Activated naive CD8-positive, alpha-beta T cell treated with anti-CD3 and anti-CD28 coated beads for 36 hours (primary cell): ENCODE measurements at regions not wholly inside any gene's neighbourhood (a gene's known extent, or its start where the extent isn't known, plus 50 kb on each side); places are given as distances from the start of the nearest gene placed in this dataset.

ENCODE experiments used
- DNase-seq: peaks from one replicate; pipeline ENCODE4 v3.0.0; 2021
- H3K27ac Mint-ChIP-seq: one replicate; pipeline ENCODE4 v1.8.0; 2022; ENCODE audit warnings: mild to moderate bottlenecking, moderate library complexity, mixed read lengths
- H3K27me3 Mint-ChIP-seq: one replicate; pipeline ENCODE4 v1.8.0; 2022; ENCODE audit warnings: mild to moderate bottlenecking, mixed read lengths
- H3K36me3 Mint-ChIP-seq: one replicate; pipeline ENCODE4 v1.8.0; 2021; ENCODE audit warnings: mild to moderate bottlenecking, mixed read lengths
- H3K4me1 Mint-ChIP-seq: one replicate; pipeline ENCODE4 v1.8.0; 2021; ENCODE audit warnings: mixed read lengths
- H3K4me3 Mint-ChIP-seq: one replicate; pipeline ENCODE4 v1.8.0; 2022; ENCODE audit warnings: mild to moderate bottlenecking, moderate library complexity, mixed read lengths
- H3K9me3 Mint-ChIP-seq: one replicate; pipeline ENCODE4 v1.8.0; 2022; ENCODE audit warnings: mixed read lengths

- no peaks in the 10 kb centered on the region for H3K27me3 Mint-ChIP-seq
Measured at GRCh38 chr3:157767607-157768006, 264.4 kb upstream of the VEPH1 start.

GRCh38 chr3:157763644-157764043, 260.4 kb upstream of the VEPH1 start:
- H3K27me3 Mint-ChIP-seq: no peaks in the 10 kb centered on the region
- no peak overlapping the region for H3K27ac Mint-ChIP-seq
- H3K9me3 Mint-ChIP-seq: peaks cover 2% of the 10 kb centered on the region
- H3K4me3 Mint-ChIP-seq: no peak overlapping the region
- no peaks in the 10 kb centered on the region for H3K4me1 Mint-ChIP-seq
- no peak for DNase-seq
- no peaks in the 10 kb centered on the region for H3K36me3 Mint-ChIP-seq

More at GRCh38 chr3:157767607-157768006, 264.4 kb upstream of the VEPH1 start:
- no peaks in the 10 kb centered on the region for H3K36me3 Mint-ChIP-seq
- H3K4me3 Mint-ChIP-seq: no peak overlapping the region
- H3K27ac Mint-ChIP-seq: no peak overlapping the region
- DNase-seq: no peak
- H3K4me1 Mint-ChIP-seq: no peaks in the 10 kb centered on the region
- H3K9me3 Mint-ChIP-seq: peaks cover 2% of the 10 kb centered on the region

GRCh38 chr3:157759311-157759710, 256.1 kb upstream of the VEPH1 start:
- Mint-ChIP-seq H3K27ac (no peak overlapping the region), H3K27me3 (no peaks in the 10 kb centered on the region), H3K4me1 (no peaks in the 10 kb centered on the region)

GRCh38 chr3:157755233-157755632, 252.0 kb upstream of the VEPH1 start:
- no peaks in the 10 kb centered on the region for H3K27me3 Mint-ChIP-seq
- DNase-seq: no peak

More at GRCh38 chr3:157759311-157759710, 256.1 kb upstream of the VEPH1 start:
- no peaks in the 10 kb centered on the region for H3K9me3 Mint-ChIP-seq
- H3K4me3 Mint-ChIP-seq: no peak overlapping the region
- DNase-seq: no peak
- H3K36me3 Mint-ChIP-seq: no peaks in the 10 kb centered on the region

GRCh38 chr3:157754451-157754850, 251.2 kb upstream of the VEPH1 start:
- Mint-ChIP-seq H3K27ac (no peak overlapping the region), H3K9me3 (peaks cover 2% of the 10 kb centered on the region), H3K4me3 (no peak overlapping the region), H3K36me3 (no peaks in the 10 kb centered on the region), H3K4me1 (no peaks in the 10 kb centered on the region), H3K27me3 (no peaks in the 10 kb centered on the region)
- no peak for DNase-seq

More at GRCh38 chr3:157755233-157755632, 252.0 kb upstream of the VEPH1 start:
- Mint-ChIP-seq H3K4me3 (no peak overlapping the region), H3K4me1 (no peaks in the 10 kb centered on the region), H3K9me3 (no peaks in the 10 kb centered on the region), H3K36me3 (no peaks in the 10 kb centered on the region), H3K27ac (no peak overlapping the region)

GRCh38 chr3:157753787-157754136, 250.5 kb upstream of the VEPH1 start:
- no peaks in the 10 kb centered on the region for H3K27me3 Mint-ChIP-seq
- no peak overlapping the region for H3K4me3 Mint-ChIP-seq
- peaks cover 2% of the 10 kb centered on the region for H3K9me3 Mint-ChIP-seq
- H3K4me1 Mint-ChIP-seq: no peaks in the 10 kb centered on the region
- H3K36me3 Mint-ChIP-seq: no peaks in the 10 kb centered on the region
- no peak for DNase-seq
- H3K27ac Mint-ChIP-seq: no peak overlapping the region

- H3K4me3 Mint-ChIP-seq: no peak overlapping the region
- H3K27me3 Mint-ChIP-seq: no peaks in the 10 kb centered on the region
- no peak for DNase-seq
- no peak overlapping the region for H3K27ac Mint-ChIP-seq
- H3K9me3 Mint-ChIP-seq: peaks cover 2% of the 10 kb centered on the region
- H3K36me3 Mint-ChIP-seq: no peaks in the 10 kb centered on the region
- H3K4me1 Mint-ChIP-seq: no peaks in the 10 kb centered on the region
Measured at GRCh38 chr3:157752956-157753786, 250.0 kb upstream of the VEPH1 start.

- Mint-ChIP-seq H3K4me1 (no peaks in the 10 kb centered on the region), H3K27ac (no peak overlapping the region), H3K27me3 (no peaks in the 10 kb centered on the region), H3K4me3 (no peak overlapping the region), H3K9me3 (peaks cover 2% of the 10 kb centered on the region), H3K36me3 (no peaks in the 10 kb centered on the region)
- no peak for DNase-seq
Measured at GRCh38 chr3:157752554-157752953, 249.3 kb upstream of the VEPH1 start.

GRCh38 chr3:157751386-157751785, 248.2 kb upstream of the VEPH1 start:
- H3K36me3 Mint-ChIP-seq: no peaks in the 10 kb centered on the region
- no peak overlapping the region for H3K27ac Mint-ChIP-seq
- H3K4me3 Mint-ChIP-seq: no peak overlapping the region
- no peak for DNase-seq
- H3K4me1 Mint-ChIP-seq: no peaks in the 10 kb centered on the region
- no peaks in the 10 kb centered on the region for H3K27me3 Mint-ChIP-seq
- peaks cover 2% of the 10 kb centered on the region for H3K9me3 Mint-ChIP-seq

- H3K27me3 Mint-ChIP-seq: no peaks in the 10 kb centered on the region
- peaks cover 7% of the 10 kb centered on the region for H3K9me3 Mint-ChIP-seq
- no peaks in the 10 kb centered on the region for H3K4me1 Mint-ChIP-seq
- no peak overlapping the region for H3K27ac Mint-ChIP-seq
- no peak for DNase-seq
- no peaks in the 10 kb centered on the region for H3K36me3 Mint-ChIP-seq
- H3K4me3 Mint-ChIP-seq: no peak overlapping the region
Measured at GRCh38 chr3:157746391-157746790, 243.2 kb upstream of the VEPH1 start.

GRCh38 chr3:157741607-157742006, 238.4 kb upstream of the VEPH1 start:
- Mint-ChIP-seq H3K9me3 (peaks cover 5% of the 10 kb centered on the region), H3K27me3 (no peaks in the 10 kb centered on the region), H3K4me1 (no peaks in the 10 kb centered on the region), H3K4me3 (no peak overlapping the region), H3K27ac (no peak overlapping the region), H3K36me3 (no peaks in the 10 kb centered on the region)
- no peak for DNase-seq

- DNase-seq: no peak
- H3K4me1 Mint-ChIP-seq: no peaks in the 10 kb centered on the region
- no peaks in the 10 kb centered on the region for H3K36me3 Mint-ChIP-seq
- H3K9me3 Mint-ChIP-seq: peaks cover 12% of the 10 kb centered on the region
- H3K27me3 Mint-ChIP-seq: no peaks in the 10 kb centered on the region
- H3K4me3 Mint-ChIP-seq: no peak overlapping the region
- H3K27ac Mint-ChIP-seq: no peak overlapping the region
Measured at GRCh38 chr3:157738441-157738840, 235.2 kb upstream of the VEPH1 start.

GRCh38 chr3:157718800-157719199, 215.6 kb upstream of the VEPH1 start:
- H3K4me1 Mint-ChIP-seq: no peaks in the 10 kb centered on the region
- no peaks in the 10 kb centered on the region for H3K36me3 Mint-ChIP-seq
- H3K9me3 Mint-ChIP-seq: peaks cover 4% of the 10 kb centered on the region
- H3K27ac Mint-ChIP-seq: no peak overlapping the region
- peaks cover 3% of the 10 kb centered on the region for H3K27me3 Mint-ChIP-seq
- no peak overlapping the region for H3K4me3 Mint-ChIP-seq
- no peak for DNase-seq

- no peak overlapping the region for H3K4me3 Mint-ChIP-seq
Measured at GRCh38 chr3:157713101-157713500, 209.9 kb upstream of the VEPH1 start.

GRCh38 chr3:157705258-157705657, 202.0 kb upstream of the VEPH1 start:
- Mint-ChIP-seq H3K4me3 (no peak overlapping the region), H3K4me1 (no peaks in the 10 kb centered on the region), H3K9me3 (no peaks in the 10 kb centered on the region), H3K36me3 (no peaks in the 10 kb centered on the region), H3K27me3 (no peaks in the 10 kb centered on the region), H3K27ac (no peak overlapping the region)
- no peak for DNase-seq

More at GRCh38 chr3:157713101-157713500, 209.9 kb upstream of the VEPH1 start:
- no peak for DNase-seq
- Mint-ChIP-seq H3K36me3 (no peaks in the 10 kb centered on the region), H3K27me3 (no peaks in the 10 kb centered on the region), H3K4me1 (no peaks in the 10 kb centered on the region), H3K27ac (no peak overlapping the region), H3K9me3 (peaks cover 3% of the 10 kb centered on the region)

GRCh38 chr3:157700405-157700804, 197.2 kb upstream of the VEPH1 start:
- peaks cover 8% of the 10 kb centered on the region for H3K27me3 Mint-ChIP-seq
- no peaks in the 10 kb centered on the region for H3K9me3 Mint-ChIP-seq
- no peak overlapping the region for H3K4me3 Mint-ChIP-seq
- no peaks in the 10 kb centered on the region for H3K4me1 Mint-ChIP-seq
- H3K27ac Mint-ChIP-seq: no peak overlapping the region
- H3K36me3 Mint-ChIP-seq: no peaks in the 10 kb centered on the region
- DNase-seq: no peak
